PC-3 (cell line): ENCODE measurements at regions not wholly inside any gene's neighbourhood (a gene's known extent, or its start where the extent isn't known, plus 50 kb on each side); places are given as distances from the start of the nearest gene placed in this dataset.

ENCODE experiments used
- ATAC-seq: fragments of 200-7000 bp; cut with Tn5 transposase; 2 replicates; pipeline ENCODE4 v1.9.1; 2020; ENCODE audit warnings: mild to moderate bottlenecking, moderate library complexity
- BruUV-seq: library from RNA; stranded (reverse); fragments of 400-500 nt; replicated peaks from 2 replicates; lab custom pipeline; 2021; lab: Mats Ljungman, UMichigan
- CTCF ChIA-PET: fragments of 300-600 bp; sonication (Branson Sonifier 250); formaldehyde crosslinking; loops from one replicate; lab custom pipeline; 2022; ENCODE audit warnings: antibody characterized with exemption; lab: Charles Lee
- POLR2A ChIA-PET: fragments of 300-600 bp; sonication (Branson Sonifier 250); formaldehyde crosslinking; loops from one replicate; lab custom pipeline; 2022; ENCODE audit warnings: antibody characterized with exemption; ENCODE audit not compliant: unreplicated experiment; lab: Charles Lee
- DNase-seq: peaks from one replicate; pipeline ENCODE4 v3.0.0-alpha.2; 2015
- H2AFZ ChIP-seq: fragments of 300-600 bp; sonication (generic); 2 replicates; pipeline ENCODE4 v1.6.0; 2016; ENCODE audit warnings: antibody characterized with exemption, low read length
- H3F3A ChIP-seq: fragments of 300-600 bp; sonication (generic); one replicate; pipeline ENCODE4 v1.6.0; 2017; ENCODE audit warnings: antibody characterized with exemption, low read length, control low read depth, mild to moderate bottlenecking; ENCODE audit not compliant: unreplicated experiment
- H3K27ac ChIP-seq: fragments of 300-600 bp; sonication (generic); 2 replicates; pipeline ENCODE4 v1.5.1; 2016; ENCODE audit warnings: mild to moderate bottlenecking, low read length
- H3K27me3 ChIP-seq: fragments of 300-600 bp; sonication (generic); 2 replicates; pipeline ENCODE4 v1.6.1; 2016; ENCODE audit warnings: low read length, mixed read lengths
- H3K36me3 ChIP-seq: fragments of 300-600 bp; sonication (generic); 2 replicates; pipeline ENCODE4 v1.6.1; 2016; ENCODE audit warnings: low read depth, mixed run types, low read length, mixed read lengths
- H3K4me1 ChIP-seq: fragments of 300-600 bp; sonication (generic); 2 replicates; pipeline ENCODE4 v1.5.1; 2016; ENCODE audit warnings: low read length; ENCODE audit not compliant: insufficient read depth
- H3K4me2 ChIP-seq: fragments of 300-600 bp; sonication (generic); 2 replicates; pipeline ENCODE4 v1.6.0; 2016; ENCODE audit warnings: low read length
- H3K4me3 ChIP-seq: fragments of 300-600 bp; sonication (generic); 2 replicates; pipeline ENCODE4 v1.5.1; 2016; ENCODE audit warnings: mild to moderate bottlenecking, low read length, mixed read lengths
- H3K79me2 ChIP-seq: fragments of 300-600 bp; sonication (generic); 2 replicates; pipeline ENCODE4 v1.6.1; 2017; ENCODE audit warnings: low read length, mixed read lengths
- H3K9ac ChIP-seq: fragments of 300-600 bp; sonication (generic); 2 replicates; pipeline ENCODE4 v1.6.0; 2016; ENCODE audit warnings: mild to moderate bottlenecking, low read length
- H3K9me2 ChIP-seq: fragments of 300-600 bp; sonication (generic); replicated peaks from 2 replicates; pipeline ENCODE4 v1.6.1; 2016; ENCODE audit warnings: mixed run types, low read length, mixed read lengths
- H3K9me3 ChIP-seq: fragments of 300-600 bp; sonication (generic); 2 replicates; pipeline ENCODE4 v1.6.1; 2016; ENCODE audit warnings: low read length, mixed read lengths
- H4K20me1 ChIP-seq: fragments of 300-600 bp; sonication (generic); 2 replicates; pipeline ENCODE4 v1.6.1; 2016; ENCODE audit warnings: low read length, mixed read lengths
- EZH2 ChIP-seq: fragments of 300-600 bp; sonication (generic); IDR thresholded peaks from one replicate; pipeline ENCODE4 v1.6.1; 2017; ENCODE audit warnings: antibody characterized with exemption, mild to moderate bottlenecking, low read length; ENCODE audit not compliant: unreplicated experiment
- EZH2phosphoT487 ChIP-seq: fragments of 300-600 bp; sonication (generic); IDR thresholded peaks from 2 replicates; pipeline ENCODE4 v1.6.1; 2018; ENCODE audit warnings: mild to moderate bottlenecking, antibody characterized with exemption, low read length, borderline replicate concordance
- intact Hi-C: fragments of 100-400 bp; cut with micrococcal nuclease; formaldehyde crosslinking; loops from 2 replicates; pipeline ENCODE4 v1.9.0; 2023
- TF ChIP-seq, protein P1 (sequence below): fragments of 300-600 bp; sonication (generic); conservative IDR thresholded peaks from 2 replicates; pipeline ENCODE4 v1.5.1; 2017; ENCODE audit warnings: antibody characterized with exemption, low read depth, mild to moderate bottlenecking, low read length

DNA sequence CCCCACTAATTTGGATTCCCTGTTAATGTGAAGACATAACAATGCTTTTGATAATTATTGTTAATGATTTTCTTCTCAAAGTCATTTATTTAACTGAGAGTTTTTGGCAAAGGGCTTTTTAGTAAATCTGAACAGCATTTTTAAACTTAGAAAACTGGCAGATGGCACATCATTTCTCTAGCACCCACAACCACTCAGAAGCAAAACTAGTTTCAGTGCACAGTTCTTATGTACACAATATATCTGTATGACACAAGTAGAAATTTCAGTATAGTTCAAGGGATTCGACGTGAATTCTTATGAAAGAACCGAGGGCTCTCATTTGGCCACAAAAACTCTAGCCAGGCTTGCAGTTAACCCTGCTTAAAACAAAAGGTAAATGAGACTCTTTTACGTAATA, 231.4 kb upstream of the CDH9 start:
- TF ChIP-seq EZH2 = no peak
- TF ChIP-seq, protein P1, sequence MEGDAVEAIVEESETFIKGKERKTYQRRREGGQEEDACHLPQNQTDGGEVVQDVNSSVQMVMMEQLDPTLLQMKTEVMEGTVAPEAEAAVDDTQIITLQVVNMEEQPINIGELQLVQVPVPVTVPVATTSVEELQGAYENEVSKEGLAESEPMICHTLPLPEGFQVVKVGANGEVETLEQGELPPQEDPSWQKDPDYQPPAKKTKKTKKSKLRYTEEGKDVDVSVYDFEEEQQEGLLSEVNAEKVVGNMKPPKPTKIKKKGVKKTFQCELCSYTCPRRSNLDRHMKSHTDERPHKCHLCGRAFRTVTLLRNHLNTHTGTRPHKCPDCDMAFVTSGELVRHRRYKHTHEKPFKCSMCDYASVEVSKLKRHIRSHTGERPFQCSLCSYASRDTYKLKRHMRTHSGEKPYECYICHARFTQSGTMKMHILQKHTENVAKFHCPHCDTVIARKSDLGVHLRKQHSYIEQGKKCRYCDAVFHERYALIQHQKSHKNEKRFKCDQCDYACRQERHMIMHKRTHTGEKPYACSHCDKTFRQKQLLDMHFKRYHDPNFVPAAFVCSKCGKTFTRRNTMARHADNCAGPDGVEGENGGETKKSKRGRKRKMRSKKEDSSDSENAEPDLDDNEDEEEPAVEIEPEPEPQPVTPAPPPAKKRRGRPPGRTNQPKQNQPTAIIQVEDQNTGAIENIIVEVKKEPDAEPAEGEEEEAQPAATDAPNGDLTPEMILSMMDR = no peak
- no peak for TF ChIP-seq EZH2phosphoT487
- ATAC-seq = no peak
- intact Hi-C loops = no loop called here
- Histone ChIP-seq H2AFZ (no peak overlapping the region), H3K9me2 (no peaks in the 10 kb centered on the region), H3K27me3 (no peaks in the 10 kb centered on the region), H3F3A (no peaks in the 10 kb centered on the region), H3K4me2 (no peak overlapping the region), H4K20me1 (no peaks in the 10 kb centered on the region), H3K4me1 (no peaks in the 10 kb centered on the region), H3K9ac (no peak overlapping the region), H3K9me3 (0 out of 2 replicates have a peak, but pooled peaks cover 3% of the 10 kb centered on the region), H3K4me3 (no peak overlapping the region), H3K79me2 (no peaks in the 10 kb centered on the region), H3K36me3 (no peaks in the 10 kb centered on the region), H3K27ac (no peak overlapping the region)
- ChIA-PET POLR2A (no interaction called here), CTCF (no interaction called here)
- no peak for DNase-seq
- no TSS peak for BruUV-seq

DNA sequence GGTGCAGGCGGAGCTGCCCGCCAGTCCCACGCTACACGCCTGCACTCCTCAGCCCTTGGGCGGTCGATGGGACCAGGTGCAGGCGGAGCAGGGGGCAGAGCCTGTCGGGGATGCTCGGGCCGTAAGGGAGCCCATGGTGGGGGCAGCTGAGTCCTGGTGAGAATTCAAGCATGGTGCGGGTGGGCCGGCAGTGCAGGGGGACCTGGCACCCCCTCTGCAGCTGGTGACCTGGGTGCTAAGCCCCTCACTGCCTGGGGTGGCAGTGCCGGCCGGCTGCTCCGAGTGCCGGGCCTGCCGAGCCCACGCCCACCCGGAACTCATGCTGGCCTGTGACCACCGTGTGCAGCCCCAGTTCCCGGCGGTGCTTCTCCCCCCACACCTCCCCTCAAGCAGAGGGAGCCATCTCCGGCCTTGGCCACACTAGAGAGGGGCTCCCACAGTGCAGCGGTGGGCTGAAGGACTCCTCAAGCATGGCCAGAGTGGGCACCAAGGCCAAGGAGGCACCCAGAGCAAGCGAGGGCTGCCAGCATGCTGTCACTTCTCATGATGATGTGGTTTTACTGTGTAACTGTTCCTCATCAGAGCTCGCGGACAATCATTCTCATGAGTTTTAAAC, 228.9 kb upstream of the CDH9 start:
- ChIA-PET CTCF (no interaction called here), POLR2A (no interaction called here)
- no peaks in the 10 kb centered on the region for H3F3A ChIP-seq
- H3K79me2 ChIP-seq = no peaks in the 10 kb centered on the region
- H3K4me2 ChIP-seq = no peak overlapping the region
- no peaks in the 10 kb centered on the region for H3K36me3 ChIP-seq
- H3K9me2 ChIP-seq = no peaks in the 10 kb centered on the region
- DNase-seq (no peak), ATAC-seq (no peak)
- BruUV-seq = no TSS peak
- H3K4me3 ChIP-seq = no peak overlapping the region
- no peaks in the 10 kb centered on the region for H4K20me1 ChIP-seq
- intact Hi-C loops = no loop called here
- no peak overlapping the region for H2AFZ ChIP-seq
- H3K27ac ChIP-seq = no peak overlapping the region
- H3K9ac ChIP-seq = no peak overlapping the region
- no peaks in the 10 kb centered on the region for H3K27me3 ChIP-seq
- TF ChIP-seq EZH2 = no peak
- no peak for TF ChIP-seq EZH2phosphoT487
- TF ChIP-seq, protein P1 = no peak
- H3K4me1 ChIP-seq = no peaks in the 10 kb centered on the region
- H3K9me3 ChIP-seq = 0 out of 2 replicates have a peak, but pooled peaks cover 9% of the 10 kb centered on the region

GRCh38 chr5:27266184-27266583, 227.8 kb upstream of the CDH9 start:
- no peaks in the 10 kb centered on the region for H3K27me3 ChIP-seq
- no peaks in the 10 kb centered on the region for H3K79me2 ChIP-seq
- no peak for DNase-seq
- ATAC-seq = no peak
- H3K9ac ChIP-seq = no peak overlapping the region
- H3F3A ChIP-seq = no peaks in the 10 kb centered on the region
- POLR2A ChIA-PET = no interaction called here
- no peak overlapping the region for H3K27ac ChIP-seq
- TF ChIP-seq EZH2phosphoT487 (no peak), EZH2 (no peak)
- TF ChIP-seq, protein P1 = no peak
- H3K9me3 ChIP-seq = 0 out of 2 replicates have a peak, but pooled peaks cover 9% of the 10 kb centered on the region
- intact Hi-C loops = no loop called here
- H4K20me1 ChIP-seq = no peaks in the 10 kb centered on the region
- no peaks in the 10 kb centered on the region for H3K36me3 ChIP-seq
- H3K9me2 ChIP-seq = no peaks in the 10 kb centered on the region
- no peak overlapping the region for H3K4me3 ChIP-seq
- CTCF ChIA-PET = no interaction called here
- H3K4me2 ChIP-seq = no peak overlapping the region
- BruUV-seq = no TSS peak
- no peaks in the 10 kb centered on the region for H3K4me1 ChIP-seq
- no peak overlapping the region for H2AFZ ChIP-seq
